GM12874 (cell line): ENCODE measurements at regions not wholly inside any gene's neighbourhood (a gene's known extent, or its start where the extent isn't known, plus 50 kb on each side); places are given as distances from the start of the nearest gene placed in this dataset.

Experiments used
- TF ChIP-seq, protein P1 (sequence below): IDR thresholded peaks from 2 replicates; pipeline ENCODE4 v1.5.1; 2011; ENCODE audit warnings: low read depth, mild to moderate bottlenecking, control low read depth, low read length, moderate library complexity; ENCODE audit not compliant: insufficient read depth

DNA sequence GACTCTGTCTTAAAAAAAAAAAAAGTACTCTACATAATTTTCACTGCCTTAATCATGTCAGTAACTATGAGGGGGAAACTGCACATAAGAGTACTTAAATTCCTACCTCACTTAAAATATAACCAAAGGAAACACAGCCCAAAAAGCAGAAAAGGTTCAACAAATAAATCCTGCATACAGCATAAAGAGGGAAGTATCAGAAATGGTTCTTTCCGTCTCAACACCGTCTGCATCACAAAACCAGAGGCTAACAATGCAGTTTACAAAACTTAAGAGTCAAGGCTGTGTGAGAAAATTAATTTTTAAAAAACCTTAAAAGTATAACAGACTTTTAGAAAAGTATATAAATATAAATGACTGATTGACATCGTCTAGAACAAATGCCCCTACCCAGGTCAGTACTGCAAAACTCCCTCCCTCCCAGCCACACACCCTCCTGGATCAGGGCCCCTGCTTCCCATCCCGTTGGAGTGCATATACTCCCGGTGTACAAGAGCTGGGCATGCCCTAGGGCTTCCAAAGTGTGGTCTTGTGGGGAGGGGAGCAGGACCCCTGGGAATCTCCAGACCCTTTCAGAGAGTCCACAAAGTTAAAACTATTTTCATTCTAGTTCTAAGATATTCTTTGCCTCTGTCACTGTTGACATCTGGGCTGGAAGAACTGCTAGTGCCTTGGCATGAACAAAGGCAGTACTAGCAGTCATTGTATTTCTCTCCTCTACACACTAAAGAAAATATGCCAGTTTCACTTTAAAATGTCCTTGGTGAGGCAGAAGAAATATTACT is 67.0 kb upstream of the SERTAD2 start:
- TF ChIP-seq, protein P1, sequence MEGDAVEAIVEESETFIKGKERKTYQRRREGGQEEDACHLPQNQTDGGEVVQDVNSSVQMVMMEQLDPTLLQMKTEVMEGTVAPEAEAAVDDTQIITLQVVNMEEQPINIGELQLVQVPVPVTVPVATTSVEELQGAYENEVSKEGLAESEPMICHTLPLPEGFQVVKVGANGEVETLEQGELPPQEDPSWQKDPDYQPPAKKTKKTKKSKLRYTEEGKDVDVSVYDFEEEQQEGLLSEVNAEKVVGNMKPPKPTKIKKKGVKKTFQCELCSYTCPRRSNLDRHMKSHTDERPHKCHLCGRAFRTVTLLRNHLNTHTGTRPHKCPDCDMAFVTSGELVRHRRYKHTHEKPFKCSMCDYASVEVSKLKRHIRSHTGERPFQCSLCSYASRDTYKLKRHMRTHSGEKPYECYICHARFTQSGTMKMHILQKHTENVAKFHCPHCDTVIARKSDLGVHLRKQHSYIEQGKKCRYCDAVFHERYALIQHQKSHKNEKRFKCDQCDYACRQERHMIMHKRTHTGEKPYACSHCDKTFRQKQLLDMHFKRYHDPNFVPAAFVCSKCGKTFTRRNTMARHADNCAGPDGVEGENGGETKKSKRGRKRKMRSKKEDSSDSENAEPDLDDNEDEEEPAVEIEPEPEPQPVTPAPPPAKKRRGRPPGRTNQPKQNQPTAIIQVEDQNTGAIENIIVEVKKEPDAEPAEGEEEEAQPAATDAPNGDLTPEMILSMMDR, result no peak

GRCh38 chr2:64721320-64721623 is 67.6 kb upstream of the SERTAD2 start:
- TF ChIP-seq, protein P1, result no peak

- TF ChIP-seq, protein P1, result no peak
Measured at GRCh38 chr2:64722291-64723044, 68.8 kb upstream of the SERTAD2 start.

GRCh38 chr2:64727013-64727767 is 73.5 kb upstream of the SERTAD2 start:
- TF ChIP-seq, protein P1, result no peak

DNA sequence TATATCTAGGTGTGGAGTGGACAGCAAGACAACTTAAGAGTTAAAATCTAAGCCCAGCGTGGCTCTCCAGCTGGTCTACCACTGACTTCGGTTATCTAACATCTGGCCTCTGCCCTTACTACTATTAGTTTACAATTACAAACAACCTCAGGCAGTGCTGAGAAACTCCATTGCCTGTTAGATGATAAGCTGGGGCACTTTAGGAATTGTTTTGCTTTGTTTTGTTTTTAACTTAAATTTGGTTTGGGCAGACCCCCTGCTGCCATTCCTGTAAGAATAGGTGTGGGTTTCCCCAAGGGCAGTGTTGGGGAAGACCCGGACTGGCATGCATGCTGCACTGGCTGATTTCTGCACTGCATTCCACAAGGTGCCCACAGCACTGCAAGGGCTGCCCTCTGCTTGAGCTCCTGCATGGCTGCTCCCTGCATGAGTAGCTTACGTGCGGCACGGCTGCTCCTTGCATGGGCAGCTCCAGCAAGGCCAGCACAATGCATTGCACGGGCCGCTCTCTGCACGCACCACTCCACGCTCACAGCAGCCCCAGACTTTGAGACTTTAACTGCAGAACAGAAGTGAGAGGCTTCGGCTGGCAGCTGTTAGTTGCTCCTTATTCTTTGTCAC is 74.2 kb upstream of the SERTAD2 start:
- TF ChIP-seq, protein P1, result no peak

GRCh38 chr2:64730551-64731262 is 77.0 kb upstream of the SERTAD2 start:
- TF ChIP-seq, protein P1, result no peak

GRCh38 chr2:64731263-64731643 is 77.5 kb upstream of the SERTAD2 start:
- TF ChIP-seq, protein P1, result no peak
